ENCODE measurements at regions not wholly inside any gene's neighbourhood (a gene's known extent, or its start where the extent isn't known, plus 50 kb on each side); places are given as distances from the start of the nearest gene placed in this dataset.

DNA sequence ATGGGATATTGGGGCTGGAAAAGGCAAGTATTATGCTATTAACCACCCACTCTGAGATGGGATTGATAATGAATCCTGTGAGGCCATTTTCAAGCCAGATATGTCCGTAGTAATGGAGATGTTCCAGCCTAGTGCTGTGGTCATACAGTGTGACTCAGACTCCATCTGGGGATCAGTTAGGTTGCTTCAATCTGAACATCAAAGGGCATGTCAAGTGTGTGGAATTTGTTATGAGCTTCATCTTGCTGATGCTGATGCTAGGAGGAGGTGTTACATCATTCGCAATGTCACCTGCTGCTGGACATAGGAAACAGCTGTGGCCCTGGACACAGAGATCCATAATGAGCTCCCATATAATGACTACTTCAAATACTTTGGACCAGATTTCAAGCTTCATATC lies 144.7 kb downstream of the PLCE1 start:
- no peak for TF ChIP-seq CTCF (IDR thresholded peaks at IDR 0.05; ENCODE audit: partially characterized antibody, unreplicated experiment)
- H3K27ac Mint-ChIP-seq (ENCODE audit: unreplicated experiment), result no peak overlapping the region

DNA sequence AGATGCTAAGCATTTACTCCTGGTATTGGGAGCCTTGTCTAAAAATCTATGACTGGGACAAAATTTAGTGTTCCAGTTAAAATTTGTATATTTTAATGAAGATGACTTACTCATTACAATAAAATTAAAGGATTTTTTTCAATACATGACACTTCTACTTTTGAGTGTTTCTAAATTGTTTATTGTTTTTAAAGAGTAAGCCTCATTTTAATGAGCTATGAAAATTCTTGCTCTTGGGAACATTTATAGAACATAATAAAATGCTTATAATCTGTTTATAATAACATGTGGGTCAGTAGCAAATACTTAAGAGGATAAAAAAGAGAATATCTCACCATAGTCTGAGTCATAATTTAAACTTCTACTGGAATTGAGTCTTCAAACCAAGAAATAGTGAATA lies 149.5 kb downstream of the PLCE1 start:
- TF ChIP-seq CTCF (IDR thresholded peaks at IDR 0.05; ENCODE audit: partially characterized antibody, unreplicated experiment), result no peak
- H3K9me3 Mint-ChIP-seq (ENCODE audit: unreplicated experiment), result no peaks in the 10 kb centered on the region
- DNase-seq, result no peak
- no peak overlapping the region for H3K4me3 Mint-ChIP-seq (ENCODE audit: unreplicated experiment)
- H3K36me3 Mint-ChIP-seq (ENCODE audit: unreplicated experiment), result no peaks in the 10 kb centered on the region
- no peaks in the 10 kb centered on the region for H3K4me1 Mint-ChIP-seq (ENCODE audit: low read depth, unreplicated experiment)
- no peak overlapping the region for H3K27ac Mint-ChIP-seq (ENCODE audit: unreplicated experiment)
- H3K27me3 Mint-ChIP-seq (ENCODE audit: unreplicated experiment), result no peaks in the 10 kb centered on the region

More for the DNA sequence above, 144.7 kb downstream of the PLCE1 start:
- DNase-seq, result no peak
- peaks cover 5% of the 10 kb centered on the region for H3K4me1 Mint-ChIP-seq (ENCODE audit: low read depth, unreplicated experiment)
- H3K36me3 Mint-ChIP-seq (ENCODE audit: unreplicated experiment), result peaks cover 5% of the 10 kb centered on the region
- no peaks in the 10 kb centered on the region for H3K27me3 Mint-ChIP-seq (ENCODE audit: unreplicated experiment)
- no peak overlapping the region for H3K4me3 Mint-ChIP-seq (ENCODE audit: unreplicated experiment)
- peaks cover 2% of the 10 kb centered on the region for H3K9me3 Mint-ChIP-seq (ENCODE audit: unreplicated experiment)

DNA sequence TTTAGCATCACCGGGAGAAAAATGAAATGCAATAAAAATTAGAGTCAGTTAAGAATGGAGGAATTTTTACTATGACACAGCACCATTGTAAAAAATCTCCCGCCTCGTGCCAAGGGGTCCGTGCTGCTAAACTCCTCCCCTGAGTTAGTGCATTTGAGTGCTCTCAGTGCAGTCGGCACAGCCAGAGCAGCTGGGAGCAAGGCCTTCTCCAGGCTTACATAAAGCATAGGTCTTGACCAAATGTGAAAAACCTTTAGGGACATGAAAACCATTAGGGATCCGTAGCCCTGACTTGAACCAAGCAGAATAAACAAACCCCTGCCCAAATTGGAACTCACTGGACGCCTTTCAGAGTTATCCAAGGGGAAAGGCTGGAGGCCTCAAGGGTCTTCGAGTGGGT lies 152.6 kb downstream of the PLCE1 start:
- no peak for TF ChIP-seq CTCF (IDR thresholded peaks at IDR 0.05; ENCODE audit: partially characterized antibody, unreplicated experiment)
- H3K9me3 Mint-ChIP-seq (ENCODE audit: unreplicated experiment), result peaks cover 2% of the 10 kb centered on the region
- no peak for DNase-seq

GRCh38 chr10:94146746-94147145 lies 153.0 kb downstream of the PLCE1 start:
- Mint-ChIP-seq H3K4me1 (ENCODE audit: low read depth, unreplicated experiment) (no peaks in the 10 kb centered on the region), H3K9me3 (ENCODE audit: unreplicated experiment) (peaks cover 2% of the 10 kb centered on the region), H3K27me3 (ENCODE audit: unreplicated experiment) (no peaks in the 10 kb centered on the region), H3K36me3 (ENCODE audit: unreplicated experiment) (no peaks in the 10 kb centered on the region), H3K4me3 (ENCODE audit: unreplicated experiment) (no peak overlapping the region), H3K27ac (ENCODE audit: unreplicated experiment) (no peak overlapping the region)
- no peak for DNase-seq
- no peak for TF ChIP-seq CTCF (IDR thresholded peaks at IDR 0.05; ENCODE audit: partially characterized antibody, unreplicated experiment)

More for the DNA sequence above, 152.6 kb downstream of the PLCE1 start:
- H3K27ac Mint-ChIP-seq (ENCODE audit: unreplicated experiment), result no peak overlapping the region
- H3K36me3 Mint-ChIP-seq (ENCODE audit: unreplicated experiment), result no peaks in the 10 kb centered on the region
- H3K27me3 Mint-ChIP-seq (ENCODE audit: unreplicated experiment), result no peaks in the 10 kb centered on the region
- no peak overlapping the region for H3K4me3 Mint-ChIP-seq (ENCODE audit: unreplicated experiment)
- no peaks in the 10 kb centered on the region for H3K4me1 Mint-ChIP-seq (ENCODE audit: low read depth, unreplicated experiment)

- Mint-ChIP-seq H3K4me1 (ENCODE audit: low read depth, unreplicated experiment) (no peaks in the 10 kb centered on the region), H3K9me3 (ENCODE audit: unreplicated experiment) (peaks cover 2% of the 10 kb centered on the region), H3K36me3 (ENCODE audit: unreplicated experiment) (no peaks in the 10 kb centered on the region), H3K4me3 (ENCODE audit: unreplicated experiment) (no peak overlapping the region), H3K27ac (ENCODE audit: unreplicated experiment) (no peak overlapping the region), H3K27me3 (ENCODE audit: unreplicated experiment) (no peaks in the 10 kb centered on the region)
- no peak for DNase-seq
- TF ChIP-seq CTCF (IDR thresholded peaks at IDR 0.05; ENCODE audit: partially characterized antibody, unreplicated experiment), result no peak
Observed at GRCh38 chr10:94149702-94150101, 156.0 kb downstream of the PLCE1 start.

Measured in glutamatergic neuron (in vitro differentiated cells).